GM12875 (cell line): ENCODE measurements at regions not wholly inside any gene's neighbourhood (a gene's known extent, or its start where the extent isn't known, plus 50 kb on each side); places are given as distances from the start of the nearest gene placed in this dataset.

ENCODE experiments used
- H3K4me3 ChIP-seq: one replicate; pipeline ENCODE4 v1.5.1; 2011; ENCODE audit warnings: low read depth, low read length, control low read depth
- TF ChIP-seq, protein P1 (sequence below): IDR thresholded peaks from 2 replicates; pipeline ENCODE4 v1.5.1; 2011; ENCODE audit warnings: low read depth, mild to moderate bottlenecking, control low read depth, inconsistent platforms, low read length, moderate library complexity, borderline replicate concordance; ENCODE audit not compliant: insufficient read depth

DNA sequence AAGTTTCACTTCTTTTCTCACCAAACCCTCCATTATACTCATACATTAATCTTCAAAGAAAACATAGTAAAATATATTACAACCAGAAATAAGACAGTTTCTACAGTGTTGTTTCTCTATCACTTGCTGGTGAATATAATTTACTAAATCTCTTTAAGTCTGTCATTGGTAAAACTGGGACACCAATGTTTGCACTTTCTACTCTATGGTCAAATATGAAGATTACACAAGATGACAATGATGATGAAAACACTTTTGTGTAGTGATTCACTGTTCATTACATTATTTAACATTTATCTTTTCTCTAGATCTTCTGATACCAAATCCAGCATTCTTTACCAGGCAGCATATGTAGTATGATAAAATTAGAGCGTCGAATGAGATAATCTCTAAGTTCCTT, 459.1 kb downstream of the DMAC1 start:
- TF ChIP-seq, protein P1, sequence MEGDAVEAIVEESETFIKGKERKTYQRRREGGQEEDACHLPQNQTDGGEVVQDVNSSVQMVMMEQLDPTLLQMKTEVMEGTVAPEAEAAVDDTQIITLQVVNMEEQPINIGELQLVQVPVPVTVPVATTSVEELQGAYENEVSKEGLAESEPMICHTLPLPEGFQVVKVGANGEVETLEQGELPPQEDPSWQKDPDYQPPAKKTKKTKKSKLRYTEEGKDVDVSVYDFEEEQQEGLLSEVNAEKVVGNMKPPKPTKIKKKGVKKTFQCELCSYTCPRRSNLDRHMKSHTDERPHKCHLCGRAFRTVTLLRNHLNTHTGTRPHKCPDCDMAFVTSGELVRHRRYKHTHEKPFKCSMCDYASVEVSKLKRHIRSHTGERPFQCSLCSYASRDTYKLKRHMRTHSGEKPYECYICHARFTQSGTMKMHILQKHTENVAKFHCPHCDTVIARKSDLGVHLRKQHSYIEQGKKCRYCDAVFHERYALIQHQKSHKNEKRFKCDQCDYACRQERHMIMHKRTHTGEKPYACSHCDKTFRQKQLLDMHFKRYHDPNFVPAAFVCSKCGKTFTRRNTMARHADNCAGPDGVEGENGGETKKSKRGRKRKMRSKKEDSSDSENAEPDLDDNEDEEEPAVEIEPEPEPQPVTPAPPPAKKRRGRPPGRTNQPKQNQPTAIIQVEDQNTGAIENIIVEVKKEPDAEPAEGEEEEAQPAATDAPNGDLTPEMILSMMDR, result no peak
- H3K4me3 ChIP-seq, result no peak overlapping the region

DNA sequence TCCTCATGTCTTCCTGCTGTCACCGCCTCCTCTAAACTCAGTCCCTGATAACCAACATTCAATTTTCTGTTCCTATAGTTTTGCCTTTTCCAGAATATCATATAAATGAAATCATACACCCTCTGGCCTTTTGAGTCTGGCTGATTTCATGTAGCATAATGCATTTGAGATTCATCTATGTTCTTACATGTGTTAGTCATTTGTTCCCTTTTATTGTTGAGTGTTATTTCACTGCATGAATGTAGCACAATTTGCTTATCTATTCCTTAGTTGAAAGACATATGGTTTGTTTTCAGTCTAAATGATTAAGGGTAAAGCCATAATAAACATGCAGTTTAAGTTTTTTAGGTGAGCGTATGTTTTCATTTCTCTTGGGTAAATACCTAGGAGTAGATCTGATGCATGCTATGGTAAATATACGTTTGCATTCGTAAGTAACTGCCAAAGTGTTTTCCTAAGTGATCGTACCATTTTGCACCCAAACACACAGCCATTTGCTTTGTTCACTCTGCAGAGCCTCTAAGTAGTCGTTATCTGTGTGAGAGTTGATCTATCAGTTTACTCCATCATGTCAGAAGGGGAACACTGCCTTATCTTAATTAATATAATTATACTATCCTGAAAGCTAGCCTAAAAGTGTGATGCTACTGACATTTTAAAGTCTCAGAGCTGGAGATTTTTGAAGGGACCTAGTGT, 460.8 kb downstream of the DMAC1 start:
- H3K4me3 ChIP-seq, result no peak overlapping the region
- TF ChIP-seq, protein P1, result no peak

DNA sequence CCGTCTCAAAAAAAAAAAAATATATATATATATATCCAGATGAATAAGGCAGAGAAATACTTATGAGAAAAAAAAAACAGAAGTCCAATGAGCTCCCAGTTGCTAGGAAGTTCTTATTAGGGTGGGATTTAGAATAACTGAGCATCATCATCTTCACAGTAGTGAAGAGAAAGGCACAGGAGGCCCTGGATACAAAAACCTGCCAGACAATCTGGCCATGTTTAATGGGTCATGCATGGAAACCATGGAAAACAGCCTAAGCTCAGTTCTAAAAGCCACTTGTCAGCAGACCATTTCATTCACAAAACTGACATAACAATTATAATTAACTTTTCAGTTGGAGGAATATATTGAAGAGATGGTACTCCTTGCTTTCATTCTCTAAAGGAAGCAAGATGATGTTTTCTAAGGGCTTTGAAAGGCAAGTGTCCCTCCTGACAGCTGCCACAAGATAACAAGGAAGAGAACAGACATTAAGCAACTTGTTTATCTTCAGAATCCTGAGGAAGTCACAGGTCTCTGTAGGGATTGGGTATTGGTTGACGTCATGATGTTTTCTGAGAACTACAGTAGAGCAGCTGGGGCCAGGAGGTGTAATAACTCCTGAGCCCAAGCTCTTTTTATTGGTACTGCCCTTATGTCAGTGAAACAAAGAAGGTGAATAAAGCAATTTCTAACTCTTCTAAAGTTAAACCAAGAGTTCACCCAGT, 463.1 kb downstream of the DMAC1 start:
- TF ChIP-seq, protein P1, result no peak
- no peak overlapping the region for H3K4me3 ChIP-seq

DNA sequence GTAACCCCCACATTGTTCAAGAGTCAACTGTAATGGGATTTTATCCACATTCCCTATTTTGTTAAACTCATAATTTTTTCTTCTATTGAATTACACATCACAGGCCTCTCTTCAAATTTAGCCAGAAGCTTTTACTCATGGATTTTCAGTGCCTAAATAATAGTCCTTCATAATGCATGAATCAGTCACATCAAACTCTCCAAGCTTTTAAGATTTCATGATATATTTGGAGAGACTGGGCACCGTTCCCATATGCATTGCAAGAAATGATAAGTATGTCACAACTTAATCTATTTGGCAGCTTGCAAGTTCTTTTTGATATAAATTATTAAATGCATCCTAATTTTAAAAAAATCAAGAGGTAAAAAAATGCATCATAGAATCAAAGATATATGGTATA, 465.9 kb downstream of the DMAC1 start:
- TF ChIP-seq, protein P1, result no peak
- no peak overlapping the region for H3K4me3 ChIP-seq

DNA sequence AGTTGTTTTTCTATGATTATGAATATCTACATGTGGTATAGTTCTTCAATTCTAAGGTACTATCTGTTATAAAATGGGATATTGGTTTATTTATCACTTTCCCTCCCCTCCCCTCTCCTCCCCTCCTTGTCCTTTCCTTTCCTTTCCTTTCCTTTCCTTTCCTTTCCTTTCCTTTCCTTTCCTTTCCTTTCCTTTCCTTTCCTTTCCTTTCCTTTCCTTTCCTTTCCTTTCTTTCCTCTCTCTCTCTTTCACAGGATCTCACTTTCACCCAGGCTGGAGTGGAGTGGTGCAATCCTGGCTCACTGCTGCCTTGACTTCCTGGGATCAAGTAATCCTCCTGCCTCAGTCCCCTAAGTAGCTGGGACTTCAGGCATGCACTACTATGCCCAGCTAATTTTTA, 466.8 kb downstream of the DMAC1 start:
- TF ChIP-seq, protein P1, result no peak
- no peak overlapping the region for H3K4me3 ChIP-seq

DNA sequence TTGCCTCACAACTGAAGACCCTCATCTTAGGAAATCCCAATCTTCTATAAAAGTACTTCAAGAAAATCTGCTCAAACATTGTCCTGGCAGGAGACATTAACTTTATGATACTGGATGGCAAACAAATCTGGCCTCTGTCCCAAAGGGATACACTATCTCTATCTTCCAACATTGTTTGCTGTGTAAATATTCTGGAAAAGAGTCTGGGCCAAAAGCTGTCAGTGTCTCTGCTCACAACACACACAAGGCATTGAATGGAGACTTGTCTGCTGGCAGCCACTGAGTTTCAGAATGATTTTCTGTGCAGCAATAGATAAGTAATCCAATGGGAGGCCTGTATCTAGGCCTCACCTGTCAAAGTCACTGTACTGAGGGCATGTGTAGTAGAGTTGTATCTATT, 471.1 kb downstream of the DMAC1 start:
- TF ChIP-seq, protein P1, result no peak
- H3K4me3 ChIP-seq, result no peak overlapping the region

DNA sequence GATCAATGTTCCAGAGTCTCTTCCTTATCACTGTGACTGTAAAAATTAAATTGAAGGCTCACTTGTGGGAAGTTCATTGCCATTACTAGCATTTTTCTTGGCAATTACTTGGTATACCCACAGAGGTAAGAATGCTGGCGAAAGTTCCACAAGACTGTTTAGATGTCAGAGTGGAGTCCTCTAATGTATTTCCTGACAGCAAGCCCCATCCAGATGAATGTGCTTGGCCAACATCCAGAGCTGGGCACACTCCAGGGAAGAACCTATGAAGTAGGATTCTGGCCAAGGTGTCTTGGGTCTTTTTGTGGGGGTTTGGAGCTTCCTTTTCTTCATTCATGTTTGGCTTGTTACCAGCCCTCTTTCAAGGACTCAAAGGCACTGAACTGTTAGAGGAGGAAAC, 473.6 kb downstream of the DMAC1 start:
- TF ChIP-seq, protein P1, result no peak
- H3K4me3 ChIP-seq, result no peak overlapping the region
